Breast epithelium (tissue), 4 donors: ENCODE measurements at regions not wholly inside any gene's neighbourhood (a gene's known extent, or its start where the extent isn't known, plus 50 kb on each side); places are given as distances from the start of the nearest gene placed in this dataset.

Experiments used
- DNase-seq, 2 donors: peaks; one replicate each; pipeline ENCODE4 v3.0.0-alpha.2; 2019; ENCODE audit warnings: low spot score in 2 of 2
- H3K27ac ChIP-seq, 2 donors: fragments of 200-600 bp; sonication (generic) in 1 of 2; one replicate each; pipeline ENCODE4 v1.5.1; 2016 to 2019; ENCODE audit warnings: mild to moderate bottlenecking in 1 of 2
- H3K27me3 ChIP-seq, 2 donors: fragments of 200-600 bp; sonication (generic) in 1 of 2; one replicate each; pipeline versions ENCODE4 v1.5.1 to v1.6.0; 2017 to 2019; ENCODE audit warnings: control low read depth in 1 of 2, mild to moderate bottlenecking in 1 of 2
- H3K36me3 ChIP-seq: fragments of 200-600 bp; one replicate; pipeline ENCODE4 v1.5.1; 2019
- H3K4me1 ChIP-seq, 2 donors: fragments of 200-600 bp; sonication (generic); one replicate each; pipeline ENCODE4 v1.5.1; 2016 to 2019; ENCODE audit warnings: control low read depth in 1 of 2
- H3K4me3 ChIP-seq, 3 donors: fragments of 200-600 bp; sonication (generic); 1 replicate in 2 of 3; 2 replicates in 1 of 3; pipeline ENCODE4 v1.5.1; 2016 to 2019; ENCODE audit warnings: mild to moderate bottlenecking in 3 of 3, moderate library complexity in 2 of 3
- H3K9me3 ChIP-seq, 2 donors: fragments of 200-600 bp; sonication (generic) in 1 of 2; one replicate each; pipeline ENCODE4 v1.5.1; 2016 to 2019; ENCODE audit warnings: control low read depth in 1 of 2
- POLR2A ChIP-seq: fragments of 450-650 bp; IDR thresholded peaks from one replicate; pipeline ENCODE4 v1.6.1; 2016; ENCODE audit warnings: antibody characterized with exemption, mild to moderate bottlenecking, moderate library complexity
- POLR2AphosphoS5 ChIP-seq, 3 donors: sonication (generic); formaldehyde crosslinking; IDR thresholded peaks; one replicate each; pipeline ENCODE4 v1.6.1; 2017; ENCODE audit warnings: antibody characterized with exemption in 3 of 3
- intact Hi-C: fragments of 100-400 bp; cut with DNase I; formaldehyde crosslinking; loops from one replicate; pipeline ENCODE4 v1.15.1; 2023; ENCODE audit warnings: low total_unique reads
- TF ChIP-seq, protein P1 (sequence below), 3 donors: fragments of 450-650 bp; IDR thresholded peaks; one replicate each; pipeline ENCODE4 v1.5.1; 2016 to 2017; ENCODE audit warnings: antibody characterized with exemption in 3 of 3, mild to moderate bottlenecking in 3 of 3, moderate library complexity in 3 of 3

DNA sequence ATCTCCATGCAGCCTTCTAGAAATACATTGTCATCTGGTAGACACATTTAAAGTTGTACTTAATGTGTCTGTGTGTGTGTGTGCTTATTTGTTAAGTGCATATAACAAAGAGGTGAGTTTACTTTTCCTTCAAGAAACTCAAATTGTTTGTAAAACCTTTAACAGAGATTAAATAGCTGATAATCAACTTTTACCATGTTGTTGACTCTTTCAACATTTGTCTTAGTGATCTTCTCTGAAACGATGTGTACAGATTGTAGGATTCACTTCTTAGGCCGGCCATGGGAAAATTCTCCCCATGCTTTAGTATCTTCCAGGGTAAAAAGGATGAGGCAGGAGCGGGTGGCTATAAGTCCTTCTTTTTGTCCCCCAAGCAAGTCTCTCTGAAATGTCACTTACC lies 292.9 kb upstream of the MAF start:
- intact Hi-C loops: no loop called here
- Histone ChIP-seq H3K36me3 (no peaks in the 10 kb centered on the region), H3K4me1 (no peaks in the 10 kb centered on the region), H3K9me3 (no peaks in the 10 kb centered on the region), H3K27ac (no peak overlapping the region), H3K4me3 (no peak overlapping the region), H3K27me3 (no peaks in the 10 kb centered on the region)
- TF ChIP-seq, protein P1, sequence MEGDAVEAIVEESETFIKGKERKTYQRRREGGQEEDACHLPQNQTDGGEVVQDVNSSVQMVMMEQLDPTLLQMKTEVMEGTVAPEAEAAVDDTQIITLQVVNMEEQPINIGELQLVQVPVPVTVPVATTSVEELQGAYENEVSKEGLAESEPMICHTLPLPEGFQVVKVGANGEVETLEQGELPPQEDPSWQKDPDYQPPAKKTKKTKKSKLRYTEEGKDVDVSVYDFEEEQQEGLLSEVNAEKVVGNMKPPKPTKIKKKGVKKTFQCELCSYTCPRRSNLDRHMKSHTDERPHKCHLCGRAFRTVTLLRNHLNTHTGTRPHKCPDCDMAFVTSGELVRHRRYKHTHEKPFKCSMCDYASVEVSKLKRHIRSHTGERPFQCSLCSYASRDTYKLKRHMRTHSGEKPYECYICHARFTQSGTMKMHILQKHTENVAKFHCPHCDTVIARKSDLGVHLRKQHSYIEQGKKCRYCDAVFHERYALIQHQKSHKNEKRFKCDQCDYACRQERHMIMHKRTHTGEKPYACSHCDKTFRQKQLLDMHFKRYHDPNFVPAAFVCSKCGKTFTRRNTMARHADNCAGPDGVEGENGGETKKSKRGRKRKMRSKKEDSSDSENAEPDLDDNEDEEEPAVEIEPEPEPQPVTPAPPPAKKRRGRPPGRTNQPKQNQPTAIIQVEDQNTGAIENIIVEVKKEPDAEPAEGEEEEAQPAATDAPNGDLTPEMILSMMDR (IDR thresholded peaks at IDR 0.05): no peak
- TF ChIP-seq POLR2A (no peak), POLR2AphosphoS5 (IDR thresholded peaks at IDR 0.05) (no peak)
- no peak for DNase-seq

DNA sequence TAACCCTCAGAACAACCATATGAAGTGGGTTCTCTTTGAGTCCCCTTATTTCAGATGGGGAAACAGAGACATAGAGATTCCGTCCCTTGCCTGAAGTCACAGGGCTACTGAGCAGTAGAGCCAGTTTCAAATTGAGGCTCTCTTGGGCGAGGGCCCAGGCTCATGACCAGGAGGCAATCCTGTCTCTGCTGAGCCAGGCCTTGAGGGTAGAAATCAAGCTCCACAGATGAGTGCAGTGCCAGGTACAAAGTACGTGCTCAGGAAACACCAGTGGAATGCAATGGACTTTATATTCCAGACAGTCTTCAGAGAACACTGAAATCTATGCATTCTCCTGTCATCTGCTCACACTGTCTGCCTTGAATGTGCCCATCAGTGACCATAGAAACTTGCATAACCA lies 291.7 kb upstream of the MAF start:
- H3K36me3 ChIP-seq: no peaks in the 10 kb centered on the region
- H3K4me3 ChIP-seq: no peak overlapping the region
- intact Hi-C loops: no loop called here
- DNase-seq: no peak
- TF ChIP-seq, protein P1 (IDR thresholded peaks at IDR 0.05): no peak
- TF ChIP-seq POLR2AphosphoS5 (IDR thresholded peaks at IDR 0.05) (no peak), POLR2A (no peak)
- no peaks in the 10 kb centered on the region for H3K27me3 ChIP-seq
- H3K9me3 ChIP-seq: no peaks in the 10 kb centered on the region
- no peaks in the 10 kb centered on the region for H3K4me1 ChIP-seq
- H3K27ac ChIP-seq: no peak overlapping the region

DNA sequence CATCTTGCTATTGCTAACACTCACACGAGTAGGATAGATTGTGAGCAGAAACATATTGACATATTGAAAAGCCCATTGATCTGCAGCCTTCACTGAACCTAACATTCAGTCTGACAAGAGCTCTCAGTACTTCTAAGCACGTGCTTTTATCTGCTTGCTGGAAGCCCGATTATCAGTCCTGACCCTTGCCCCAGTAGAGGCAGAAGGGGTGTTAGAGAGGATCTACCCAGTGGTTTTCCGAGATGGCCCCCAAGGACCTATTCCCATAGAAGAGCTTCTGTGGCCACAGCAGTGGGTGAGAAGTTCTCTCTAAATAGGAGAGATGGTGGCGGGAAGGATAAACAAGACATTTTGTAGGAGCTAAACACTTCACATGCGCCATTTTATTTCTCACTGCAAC lies 290.9 kb upstream of the MAF start:
- Histone ChIP-seq H3K4me1 (no peaks in the 10 kb centered on the region), H3K4me3 (no peak overlapping the region), H3K27me3 (no peaks in the 10 kb centered on the region), H3K27ac (no peak overlapping the region), H3K9me3 (no peaks in the 10 kb centered on the region), H3K36me3 (no peaks in the 10 kb centered on the region)
- TF ChIP-seq POLR2AphosphoS5 (IDR thresholded peaks at IDR 0.05) (no peak), POLR2A (no peak)
- TF ChIP-seq, protein P1 (IDR thresholded peaks at IDR 0.05): no peak
- intact Hi-C loops: no loop called here
- DNase-seq: no peak

DNA sequence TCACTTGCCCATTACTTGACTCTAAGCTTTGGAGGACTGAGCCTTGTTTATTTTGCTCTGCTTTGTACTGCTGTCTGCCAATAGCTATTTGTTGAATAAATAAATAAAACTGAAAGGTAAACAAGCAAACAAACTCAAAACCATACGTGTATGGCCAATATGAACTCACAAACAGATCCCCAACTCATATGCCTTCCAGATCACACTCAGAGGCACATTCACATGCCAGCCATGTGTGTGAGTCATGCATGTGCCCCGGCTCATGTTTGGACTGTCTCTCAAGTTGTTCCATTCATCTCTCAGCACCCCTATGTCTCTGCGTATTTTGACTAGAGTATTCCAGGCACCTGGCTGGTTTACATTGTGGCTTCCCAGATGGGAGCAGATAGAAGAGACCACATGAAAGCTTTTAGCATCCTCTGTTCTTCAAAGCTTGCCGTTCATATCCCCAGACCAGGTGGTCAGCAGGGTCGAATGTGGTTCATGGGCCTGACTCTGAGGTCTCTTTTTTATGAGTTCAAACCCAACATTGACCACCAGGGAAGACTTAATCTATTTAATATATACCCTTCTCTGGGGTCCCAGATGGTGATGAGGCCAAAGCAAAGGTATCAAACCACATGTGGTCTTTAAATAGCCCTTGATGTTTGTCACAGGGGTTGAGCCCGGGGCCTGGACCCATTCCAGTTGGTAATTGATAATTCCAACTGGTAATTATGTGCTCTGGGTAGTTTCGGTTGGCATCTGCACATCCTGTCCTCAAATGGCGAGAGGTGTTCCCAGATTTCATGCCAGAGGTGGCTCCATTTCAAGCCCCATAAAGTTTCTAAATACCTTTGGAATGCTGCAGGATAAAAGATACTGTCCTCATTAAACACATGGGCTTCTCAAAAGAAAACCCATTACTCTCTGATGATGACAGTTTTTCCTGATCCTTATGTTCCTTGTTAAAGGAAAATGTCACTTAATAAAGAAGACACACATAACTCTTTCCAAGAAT lies 287.3 kb upstream of the MAF start:
- Histone ChIP-seq H3K36me3 (no peaks in the 10 kb centered on the region), H3K27ac (no peak overlapping the region), H3K4me1 (no peaks in the 10 kb centered on the region), H3K9me3 (no peaks in the 10 kb centered on the region), H3K27me3 (no peaks in the 10 kb centered on the region), H3K4me3 (no peak overlapping the region)
- intact Hi-C loops: no loop called here
- TF ChIP-seq, protein P1 (IDR thresholded peaks at IDR 0.05): no peak
- no peak for TF ChIP-seq POLR2AphosphoS5 (IDR thresholded peaks at IDR 0.05)
- TF ChIP-seq POLR2A: no peak
- no peak for DNase-seq

DNA sequence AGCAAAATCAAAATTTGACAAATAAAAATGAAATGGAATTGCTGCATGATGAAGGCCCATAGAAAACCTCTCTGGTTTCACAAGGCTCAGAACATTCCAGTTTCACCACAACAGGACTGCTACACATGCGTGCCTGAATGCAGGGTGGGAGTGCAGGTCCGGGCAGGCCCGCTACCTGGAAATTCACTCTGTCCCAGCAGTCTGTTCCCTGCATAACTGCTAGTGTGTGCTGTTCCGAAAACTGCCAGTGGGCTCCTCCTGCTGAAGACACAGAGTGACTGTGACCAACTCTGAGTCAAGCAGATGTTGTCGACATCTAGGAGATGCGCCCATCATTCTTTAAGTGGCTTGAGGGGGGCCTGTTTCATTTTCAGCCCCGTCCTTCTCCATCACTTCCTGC lies 284.8 kb upstream of the MAF start:
- no peaks in the 10 kb centered on the region for H3K36me3 ChIP-seq
- H3K4me3 ChIP-seq: no peak overlapping the region
- H3K9me3 ChIP-seq: no peaks in the 10 kb centered on the region
- peak overlapping the region; percentile 38 to 80 for H3K27ac ChIP-seq
- peak in 1 of 2 donors; percentile 80 for DNase-seq
- intact Hi-C loops: no loop called here
- no peaks in the 10 kb centered on the region for H3K27me3 ChIP-seq
- H3K4me1 ChIP-seq: no peaks in the 10 kb centered on the region
- no peak for TF ChIP-seq POLR2AphosphoS5 (IDR thresholded peaks at IDR 0.05)
- TF ChIP-seq, protein P1 (IDR thresholded peaks at IDR 0.05): peak in 1 of 3 donors; percentile 33
